Neural crest cell (in vitro differentiated cells): ENCODE measurements at regions not wholly inside any gene's neighbourhood (a gene's known extent, or its start where the extent isn't known, plus 50 kb on each side); places are given as distances from the start of the nearest gene placed in this dataset.

Experiments
- DNase-seq: peaks from one replicate; pipeline ENCODE4 v3.0.0; 2021; ENCODE audit warnings: low read depth, mixed read lengths, low spot score
- H3K27ac Mint-ChIP-seq: one replicate; pipeline ENCODE4 v1.8.0; 2021; ENCODE audit warnings: mild to moderate bottlenecking, mixed read lengths; ENCODE audit not compliant: unreplicated experiment
- H3K27me3 Mint-ChIP-seq: 2 replicates; pipeline ENCODE4 v1.8.0; 2021; ENCODE audit warnings: low read depth, mild to moderate bottlenecking, mixed read lengths
- H3K36me3 Mint-ChIP-seq: 2 replicates; pipeline ENCODE4 v1.8.0; 2021; ENCODE audit warnings: low read depth, mild to moderate bottlenecking, mixed read lengths
- H3K4me1 Mint-ChIP-seq: 2 replicates; pipeline ENCODE4 v1.8.0; 2021; ENCODE audit warnings: mixed read lengths
- H3K4me3 Mint-ChIP-seq: one replicate; pipeline ENCODE4 v1.8.0; 2021; ENCODE audit warnings: mild to moderate bottlenecking, mixed read lengths
- H3K9me3 Mint-ChIP-seq: 2 replicates; pipeline ENCODE4 v1.8.0; 2021; ENCODE audit warnings: mixed read lengths
- TF ChIP-seq, protein P1 (sequence below): fragments of 200-600 bp; sonication (generic); conservative IDR thresholded peaks from 2 replicates; pipeline ENCODE4 v1.5.0; 2021; ENCODE audit warnings: antibody characterized with exemption, mild to moderate bottlenecking

DNA sequence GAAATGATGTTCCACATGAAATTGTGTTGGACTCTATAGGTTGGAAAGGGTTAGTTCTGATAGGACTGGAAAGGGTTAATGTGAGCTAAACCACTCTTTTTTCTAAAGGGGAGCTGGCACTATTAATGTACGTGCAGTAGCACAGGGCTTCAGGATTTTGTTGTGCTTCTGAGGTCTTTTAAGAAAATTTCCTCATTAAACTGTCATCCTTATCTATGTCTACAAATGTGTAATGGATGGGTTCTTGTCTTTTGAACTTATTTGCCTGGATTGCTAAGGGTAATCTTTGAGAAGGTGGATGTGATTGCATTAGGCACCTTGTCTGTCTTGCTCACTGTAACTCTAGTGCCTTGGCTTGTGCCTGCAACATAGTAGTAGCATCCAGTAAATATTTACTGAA, 106.0 kb upstream of the SLC4A4 start:
- Mint-ChIP-seq H3K9me3 (no peaks in the 10 kb centered on the region), H3K4me3 (no peak overlapping the region), H3K27me3 (no peaks in the 10 kb centered on the region), H3K4me1 (peaks cover 45% of the 10 kb centered on the region), H3K27ac (no peak overlapping the region), H3K36me3 (no peaks in the 10 kb centered on the region)
- no peak for DNase-seq
- TF ChIP-seq, protein P1, sequence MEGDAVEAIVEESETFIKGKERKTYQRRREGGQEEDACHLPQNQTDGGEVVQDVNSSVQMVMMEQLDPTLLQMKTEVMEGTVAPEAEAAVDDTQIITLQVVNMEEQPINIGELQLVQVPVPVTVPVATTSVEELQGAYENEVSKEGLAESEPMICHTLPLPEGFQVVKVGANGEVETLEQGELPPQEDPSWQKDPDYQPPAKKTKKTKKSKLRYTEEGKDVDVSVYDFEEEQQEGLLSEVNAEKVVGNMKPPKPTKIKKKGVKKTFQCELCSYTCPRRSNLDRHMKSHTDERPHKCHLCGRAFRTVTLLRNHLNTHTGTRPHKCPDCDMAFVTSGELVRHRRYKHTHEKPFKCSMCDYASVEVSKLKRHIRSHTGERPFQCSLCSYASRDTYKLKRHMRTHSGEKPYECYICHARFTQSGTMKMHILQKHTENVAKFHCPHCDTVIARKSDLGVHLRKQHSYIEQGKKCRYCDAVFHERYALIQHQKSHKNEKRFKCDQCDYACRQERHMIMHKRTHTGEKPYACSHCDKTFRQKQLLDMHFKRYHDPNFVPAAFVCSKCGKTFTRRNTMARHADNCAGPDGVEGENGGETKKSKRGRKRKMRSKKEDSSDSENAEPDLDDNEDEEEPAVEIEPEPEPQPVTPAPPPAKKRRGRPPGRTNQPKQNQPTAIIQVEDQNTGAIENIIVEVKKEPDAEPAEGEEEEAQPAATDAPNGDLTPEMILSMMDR = no peak

DNA sequence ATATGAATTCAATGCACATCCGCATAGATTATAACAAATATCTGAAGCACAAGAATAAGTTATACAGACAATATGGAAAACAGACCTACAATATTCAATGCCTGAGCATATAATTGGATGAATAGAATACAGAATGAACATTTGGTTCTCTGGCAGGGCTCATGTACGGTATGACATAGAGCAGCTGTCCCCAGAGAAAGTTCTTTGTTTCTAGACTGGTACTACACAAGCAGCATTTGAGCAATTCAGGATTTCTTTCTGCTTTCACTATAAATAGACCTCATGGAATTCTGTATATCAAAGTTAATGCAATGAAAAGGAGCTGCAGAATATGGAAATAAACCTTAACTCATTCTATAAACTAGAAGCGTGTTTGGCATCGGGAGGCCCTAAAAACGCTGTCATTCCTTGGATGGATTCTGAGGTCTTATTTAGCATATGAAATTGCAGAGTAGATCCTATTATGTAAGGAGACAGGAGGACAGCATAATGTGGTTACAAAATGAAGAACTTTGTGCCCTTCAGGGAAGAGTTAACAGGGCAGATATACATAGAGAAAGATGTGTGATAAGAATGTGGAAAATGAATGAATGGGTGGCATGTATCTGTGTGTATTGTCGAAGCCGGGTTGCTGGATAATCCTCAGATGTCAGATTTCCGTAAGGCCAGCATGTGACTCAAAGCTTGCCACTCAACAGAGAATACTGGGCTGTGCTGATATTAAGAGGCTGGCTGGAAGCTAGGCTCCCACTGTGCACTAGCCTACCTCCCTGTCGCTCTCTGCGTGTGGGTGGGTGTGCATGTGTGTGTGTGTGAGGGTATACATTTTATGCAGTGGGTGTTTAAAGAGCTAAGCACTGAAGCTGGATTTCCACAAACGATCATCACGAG, 103.3 kb upstream of the SLC4A4 start:
- no peaks in the 10 kb centered on the region for H3K27me3 Mint-ChIP-seq
- no peak overlapping the region for H3K4me3 Mint-ChIP-seq
- DNase-seq = no peak
- H3K36me3 Mint-ChIP-seq = no peaks in the 10 kb centered on the region
- H3K27ac Mint-ChIP-seq = no peak overlapping the region
- H3K4me1 Mint-ChIP-seq = peaks cover 27% of the 10 kb centered on the region
- no peaks in the 10 kb centered on the region for H3K9me3 Mint-ChIP-seq
- TF ChIP-seq, protein P1 = no peak

DNA sequence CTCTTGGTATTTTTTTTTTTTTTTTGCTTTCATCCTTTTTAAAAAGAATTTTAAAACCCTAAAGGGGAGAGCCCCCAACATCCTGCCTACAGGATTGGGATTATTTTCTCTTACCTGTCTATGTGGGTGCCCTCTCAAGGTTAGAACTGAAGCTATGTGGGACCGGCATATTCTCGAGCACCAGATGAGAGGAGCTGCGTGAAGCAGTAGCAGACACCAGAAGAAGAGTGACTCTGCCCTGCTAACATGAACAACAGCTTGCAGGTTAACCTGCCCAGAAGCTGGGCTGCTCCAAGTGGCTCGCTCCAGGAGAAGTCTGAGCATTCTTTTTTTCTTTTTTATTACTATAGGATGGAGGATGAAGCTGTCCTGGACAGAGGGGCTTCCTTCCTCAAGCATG, 102.6 kb upstream of the SLC4A4 start:
- no peak overlapping the region for H3K4me3 Mint-ChIP-seq
- H3K4me1 Mint-ChIP-seq = peaks cover 20% of the 10 kb centered on the region
- no peaks in the 10 kb centered on the region for H3K27me3 Mint-ChIP-seq
- H3K9me3 Mint-ChIP-seq = no peaks in the 10 kb centered on the region
- TF ChIP-seq, protein P1 = no peak
- no peaks in the 10 kb centered on the region for H3K36me3 Mint-ChIP-seq
- H3K27ac Mint-ChIP-seq = no peak overlapping the region
- DNase-seq = no peak

DNA sequence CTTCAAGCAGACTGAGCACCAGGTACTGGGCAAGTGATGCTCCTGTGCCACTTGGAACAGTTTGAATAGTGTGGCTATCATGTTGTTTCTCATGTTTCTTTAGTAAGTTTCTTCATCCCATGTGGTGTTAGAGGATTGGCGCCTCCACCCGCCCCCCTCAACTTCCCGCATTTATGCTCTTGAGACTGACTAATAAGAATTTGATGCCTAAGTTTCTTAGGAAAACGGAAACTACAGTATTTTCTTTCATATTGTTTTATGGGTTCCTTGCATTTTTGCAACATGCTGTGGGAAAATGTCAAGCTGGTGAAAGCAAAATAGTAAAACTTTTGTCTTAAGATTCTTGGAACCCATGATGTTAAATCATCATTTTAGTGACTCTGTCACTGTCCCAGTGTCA, 101.2 kb upstream of the SLC4A4 start:
- TF ChIP-seq, protein P1 = no peak
- no peak for DNase-seq
- Mint-ChIP-seq H3K4me1 (peaks cover 11% of the 10 kb centered on the region), H3K27ac (no peak overlapping the region), H3K4me3 (no peak overlapping the region), H3K36me3 (no peaks in the 10 kb centered on the region), H3K9me3 (no peaks in the 10 kb centered on the region), H3K27me3 (no peaks in the 10 kb centered on the region)

DNA sequence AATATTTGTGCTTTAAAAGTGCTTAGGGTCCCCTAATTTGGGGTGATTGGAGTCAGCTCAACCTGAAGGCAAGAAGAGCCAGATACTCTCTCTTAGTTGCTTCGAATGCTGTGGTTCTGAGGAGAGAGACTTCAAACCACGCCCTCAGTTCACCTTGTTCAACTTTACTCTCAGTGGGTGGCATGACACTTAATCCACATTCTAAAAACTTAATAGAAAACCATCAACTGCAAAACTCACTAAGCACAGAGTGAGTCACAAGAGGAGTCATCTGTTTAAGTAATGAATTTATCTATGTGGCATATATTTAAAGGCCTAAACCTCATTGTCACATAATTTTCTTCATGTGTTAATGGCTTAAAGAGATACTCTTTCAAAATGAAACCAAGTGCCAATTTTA, 99.5 kb upstream of the SLC4A4 start:
- H3K36me3 Mint-ChIP-seq = no peaks in the 10 kb centered on the region
- peaks cover 11% of the 10 kb centered on the region for H3K4me1 Mint-ChIP-seq
- no peak overlapping the region for H3K4me3 Mint-ChIP-seq
- H3K27ac Mint-ChIP-seq = no peak overlapping the region
- TF ChIP-seq, protein P1 = no peak
- H3K9me3 Mint-ChIP-seq = no peaks in the 10 kb centered on the region
- DNase-seq = no peak
- no peaks in the 10 kb centered on the region for H3K27me3 Mint-ChIP-seq
